Activated T-cell treated with anti-CD3 and anti-CD28 coated beads for 48 hours (primary cell): ENCODE measurements at regions not wholly inside any gene's neighbourhood (a gene's known extent, or its start where the extent isn't known, plus 50 kb on each side); places are given as distances from the start of the nearest gene placed in this dataset.

Experiments
- DNase-seq: peaks from one replicate; pipeline ENCODE4 v3.0.0-alpha.2; 2020; ENCODE audit warnings: low read depth

- DNase-seq: no peak
Observed at GRCh38 chr5:74424162-74424868, 216.2 kb downstream of the ENC1 start.

GRCh38 chr5:74423383-74423782 lies 217.1 kb downstream of the ENC1 start:
- no peak for DNase-seq

- no peak for DNase-seq
Observed at GRCh38 chr5:74422671-74423070, 217.9 kb downstream of the ENC1 start.

- no peak for DNase-seq
Observed at GRCh38 chr5:74422030-74422429, 218.5 kb downstream of the ENC1 start.

GRCh38 chr5:74421377-74421776 lies 219.2 kb downstream of the ENC1 start:
- DNase-seq: no peak

- DNase-seq: no peak
Observed at GRCh38 chr5:74420947-74421346, 219.6 kb downstream of the ENC1 start.

- no peak for DNase-seq
Observed at GRCh38 chr5:74420220-74420619, 220.3 kb downstream of the ENC1 start.

- DNase-seq: no peak
Observed at GRCh38 chr5:74419468-74419867, 221.1 kb downstream of the ENC1 start.

GRCh38 chr5:74418709-74419108 lies 221.8 kb downstream of the ENC1 start:
- DNase-seq: no peak

GRCh38 chr5:74418261-74418660 lies 222.3 kb downstream of the ENC1 start:
- no peak for DNase-seq

GRCh38 chr5:74415695-74416102 lies 224.8 kb downstream of the ENC1 start:
- DNase-seq: no peak

- DNase-seq: no peak
Observed at GRCh38 chr5:74414228-74414627, 226.3 kb downstream of the ENC1 start.

- DNase-seq: no peak
Observed at GRCh38 chr5:74413403-74414048, 227.0 kb downstream of the ENC1 start.

GRCh38 chr5:74412066-74412465 lies 228.5 kb downstream of the ENC1 start:
- no peak for DNase-seq

- DNase-seq: no peak
Observed at GRCh38 chr5:74409712-74410111, 230.8 kb downstream of the ENC1 start.

GRCh38 chr5:74409166-74409706 lies 231.3 kb downstream of the ENC1 start:
- no peak for DNase-seq

GRCh38 chr5:74408150-74409043 lies 232.1 kb downstream of the ENC1 start:
- DNase-seq: no peak

- DNase-seq: no peak
Observed at GRCh38 chr5:74407701-74408100, 232.8 kb downstream of the ENC1 start.

- no peak for DNase-seq
Observed at GRCh38 chr5:74406844-74407243, 233.7 kb downstream of the ENC1 start.

- no peak for DNase-seq
Observed at GRCh38 chr5:74405593-74405992, 234.9 kb downstream of the ENC1 start.

GRCh38 chr5:74404574-74405508 lies 235.7 kb downstream of the ENC1 start:
- no peak for DNase-seq
